ENCODE measurements at regions not wholly inside any gene's neighbourhood (a gene's known extent, or its start where the extent isn't known, plus 50 kb on each side); places are given as distances from the start of the nearest gene placed in this dataset.
"Not testable (repeated sequence)": the region's sequence is repeated elsewhere in the genome, so short reads cannot be mapped to it uniquely, and the experiment has no call there.

DNA sequence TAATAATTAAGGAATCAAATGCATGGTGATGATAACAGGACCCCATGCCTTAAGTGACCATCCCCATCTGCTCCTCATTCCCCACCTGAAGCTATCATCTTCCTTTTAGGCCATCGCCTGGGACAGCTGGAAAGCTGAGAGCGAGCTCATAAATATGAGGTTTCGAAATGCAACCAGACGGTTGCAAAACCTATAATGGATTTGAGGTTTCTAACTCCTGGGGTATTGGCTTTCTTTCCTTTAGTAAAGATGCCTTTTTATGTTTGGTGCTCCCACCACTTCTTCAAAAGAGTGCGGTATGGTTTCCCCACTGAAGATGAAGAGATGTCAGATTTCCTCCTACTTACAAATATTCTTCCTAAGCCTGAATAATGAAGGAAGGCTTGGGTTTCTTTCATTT lies 1589.5 kb upstream of the PIK3C3 start:
- no peak for DNase-seq (ENCODE audit: low read depth in 4 of 4, low spot score in 2 of 4)

GRCh38 chr18:40360558-40360957 lies 1594.5 kb upstream of the PIK3C3 start:
- DNase-seq (ENCODE audit: low read depth in 4 of 4, low spot score in 2 of 4) = no peak

DNA sequence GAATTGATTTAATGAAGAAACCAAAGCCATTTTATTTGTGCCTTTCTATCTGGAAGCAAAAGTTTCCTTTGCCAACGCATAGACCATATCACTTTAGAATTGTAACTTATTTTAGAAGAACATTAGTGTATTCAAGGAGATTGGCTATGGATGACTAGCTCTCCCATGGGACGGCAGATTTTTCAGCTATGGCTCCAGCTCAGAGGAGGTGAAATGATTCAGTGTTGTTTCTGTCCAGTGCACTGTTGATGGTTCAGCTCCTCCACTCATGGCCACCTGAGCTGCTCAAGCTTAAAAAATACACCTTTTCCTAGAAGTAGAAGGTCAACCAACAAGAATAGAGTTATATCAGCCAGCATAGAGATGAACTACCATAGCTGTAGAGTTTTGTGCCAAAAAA lies 1597.5 kb upstream of the PIK3C3 start:
- no peak for DNase-seq (ENCODE audit: low read depth in 4 of 4, low spot score in 2 of 4)

DNA sequence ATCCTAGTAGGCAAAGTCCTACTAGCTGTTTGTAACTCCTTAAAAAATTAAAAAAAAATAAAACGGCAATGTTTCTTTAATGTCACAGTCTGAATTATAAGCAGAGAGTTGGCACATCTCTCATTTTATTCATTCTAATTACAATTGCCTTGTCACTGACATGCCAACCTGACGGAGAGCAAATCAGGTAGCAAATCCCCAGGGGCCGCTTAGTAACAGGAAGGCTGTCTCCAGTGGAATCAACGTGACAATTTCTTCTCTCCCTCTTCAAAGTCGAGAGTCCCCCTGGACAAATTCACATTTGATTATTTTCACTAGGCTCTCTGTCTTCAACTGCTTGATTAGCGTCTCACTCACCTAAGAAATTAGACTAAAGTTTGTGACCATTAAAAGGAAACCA lies 1598.9 kb upstream of the PIK3C3 start:
- DNase-seq (ENCODE audit: low read depth in 4 of 4, low spot score in 2 of 4) = no peak

DNA sequence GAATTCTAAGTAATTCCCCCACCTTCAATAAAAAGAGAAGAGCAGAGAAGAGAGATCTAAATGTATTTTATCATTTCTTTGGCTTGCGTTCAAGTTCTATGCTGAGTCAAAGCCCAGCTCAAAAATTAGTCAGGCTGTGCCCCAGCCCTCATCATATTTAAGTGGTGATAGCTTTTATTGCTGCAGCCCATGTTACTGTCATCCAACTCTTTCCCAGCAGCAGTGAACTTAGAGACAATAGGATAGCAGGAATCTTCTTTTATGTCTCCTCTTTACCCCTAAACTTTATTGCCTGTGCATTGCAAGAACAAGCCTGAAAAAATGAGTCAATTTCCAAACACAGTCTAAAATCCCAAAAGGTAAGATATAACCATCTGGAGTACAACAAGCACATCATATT lies 1599.3 kb upstream of the PIK3C3 start:
- DNase-seq (ENCODE audit: low read depth in 4 of 4, low spot score in 2 of 4) = no peak

DNA sequence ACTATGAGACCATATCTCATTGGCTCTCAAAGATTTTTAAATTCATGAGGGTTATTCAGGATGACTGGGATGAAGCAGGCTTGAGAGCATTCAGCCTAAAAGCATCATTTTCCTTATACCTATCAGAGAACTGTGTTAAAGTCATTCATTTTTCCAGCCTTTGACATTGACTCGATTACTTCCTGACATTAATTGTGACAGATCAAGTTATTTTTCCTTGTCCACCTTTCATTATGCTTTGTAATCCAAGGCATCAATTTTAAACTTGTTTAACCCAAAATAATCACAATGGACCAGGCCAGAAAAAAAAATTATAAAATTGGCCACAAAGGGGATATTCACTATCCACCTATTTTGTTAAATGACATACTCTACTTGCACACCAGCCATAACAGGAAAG lies 1606.8 kb upstream of the PIK3C3 start:
- no peak for DNase-seq (ENCODE audit: low read depth in 4 of 4, low spot score in 2 of 4)

DNA sequence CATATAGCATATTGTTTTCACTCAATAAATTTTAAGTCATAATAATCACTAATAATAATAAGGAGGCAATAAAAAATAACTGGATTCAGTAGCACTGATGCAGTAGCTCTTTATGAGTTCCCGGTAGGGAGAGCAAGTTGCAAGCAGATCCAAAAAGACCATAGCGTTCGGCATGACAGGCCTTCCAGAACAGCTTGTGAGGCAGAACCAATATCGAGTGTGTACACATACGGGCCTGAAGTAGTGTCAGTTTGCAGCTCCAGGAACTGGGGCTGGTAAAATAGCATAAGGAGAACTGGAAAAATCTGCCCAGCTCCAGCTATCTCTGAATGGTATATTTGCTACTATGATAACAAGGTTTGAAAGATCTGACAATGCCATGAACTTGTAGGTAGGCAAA lies 1607.8 kb upstream of the PIK3C3 start:
- DNase-seq (ENCODE audit: low read depth in 4 of 4, low spot score in 2 of 4) = no peak

- no peak for DNase-seq (ENCODE audit: low read depth in 4 of 4, low spot score in 2 of 4)
These were observed 1608.9 kb upstream of the PIK3C3 start for GRCh38 chr18:40346146-40346545.

DNA sequence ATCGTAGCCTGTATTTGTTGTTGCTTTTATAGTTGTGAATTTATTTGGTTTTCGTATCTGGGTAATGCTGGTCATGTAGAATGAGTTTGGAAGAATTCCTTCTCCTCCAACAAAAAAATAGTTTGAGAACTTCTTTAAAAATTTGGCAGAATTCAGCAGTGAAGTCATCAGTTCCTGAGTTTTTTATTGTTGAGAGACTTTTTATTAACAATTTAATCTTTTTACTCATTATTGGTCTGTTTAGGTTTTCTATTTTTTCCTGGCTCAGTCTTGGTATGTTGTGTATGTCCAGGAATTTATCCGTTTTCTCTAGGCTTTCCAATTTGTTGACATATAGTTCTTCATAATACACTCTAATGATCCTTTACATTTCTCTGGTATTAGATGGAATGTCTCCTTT lies 1613.3 kb upstream of the PIK3C3 start:
- DNase-seq (ENCODE audit: low read depth in 4 of 4, low spot score in 2 of 4) = no peak

DNA sequence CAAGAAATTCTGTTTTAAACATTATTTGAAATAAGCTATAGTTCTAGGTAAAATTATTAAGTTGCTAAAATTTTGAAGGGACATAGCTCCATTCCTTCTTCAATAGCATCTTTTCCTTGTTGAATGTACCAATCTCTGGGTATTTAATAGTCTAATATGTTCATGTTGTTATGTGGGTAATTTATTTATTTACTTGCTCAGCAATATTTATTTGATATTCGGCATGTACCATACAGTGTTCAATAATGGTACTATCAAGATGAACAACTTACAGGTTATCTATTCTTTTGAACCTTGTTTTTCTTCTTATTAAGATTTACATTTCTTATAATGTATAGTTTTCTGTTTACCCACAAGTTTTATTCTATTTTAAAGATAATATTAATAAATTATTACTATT lies 1616.8 kb upstream of the PIK3C3 start:
- DNase-seq (ENCODE audit: low read depth in 4 of 4, low spot score in 2 of 4) = no peak

DNA sequence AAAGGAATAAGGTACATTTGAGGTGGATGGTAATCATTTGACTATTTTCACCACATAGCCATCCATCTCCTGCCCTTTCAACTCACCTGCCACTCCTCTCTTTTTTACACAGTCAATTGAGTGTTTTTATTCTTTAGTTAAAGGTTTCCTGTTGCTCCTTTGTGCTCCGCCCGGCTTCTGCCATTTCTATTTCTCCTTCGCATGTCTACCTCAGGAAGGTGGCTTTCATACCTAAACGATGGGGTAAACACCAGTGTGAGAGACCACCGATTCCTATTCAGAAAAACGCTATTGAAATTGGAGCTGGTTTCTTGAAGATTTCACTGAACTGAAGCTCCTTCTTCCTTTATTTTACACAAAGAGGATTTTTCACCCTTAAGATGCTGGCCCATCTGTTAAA lies 1628.0 kb upstream of the PIK3C3 start:
- no peak for DNase-seq (ENCODE audit: low read depth in 4 of 4, low spot score in 2 of 4)

DNA sequence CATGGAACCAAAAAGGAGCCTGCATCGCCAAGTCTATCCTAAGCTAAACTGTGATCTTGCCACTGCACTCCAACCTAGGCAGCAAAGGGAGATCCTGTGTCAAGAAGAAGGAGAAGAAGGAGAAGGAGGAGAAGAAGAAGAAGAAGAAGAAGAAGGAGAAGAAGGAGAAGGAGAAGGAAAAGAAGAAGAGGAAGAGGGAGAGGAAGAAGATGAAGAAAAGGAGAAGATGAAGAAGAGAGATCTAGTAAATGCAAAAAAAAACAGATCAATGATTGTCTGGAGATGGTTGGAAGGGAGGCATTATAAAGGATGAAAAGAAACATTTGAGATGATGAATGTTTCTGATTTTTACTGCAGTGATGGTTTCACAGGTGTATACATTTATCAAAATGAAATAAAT lies 1629.0 kb upstream of the PIK3C3 start:
- no peak for DNase-seq (ENCODE audit: low read depth in 4 of 4, low spot score in 2 of 4)

DNA sequence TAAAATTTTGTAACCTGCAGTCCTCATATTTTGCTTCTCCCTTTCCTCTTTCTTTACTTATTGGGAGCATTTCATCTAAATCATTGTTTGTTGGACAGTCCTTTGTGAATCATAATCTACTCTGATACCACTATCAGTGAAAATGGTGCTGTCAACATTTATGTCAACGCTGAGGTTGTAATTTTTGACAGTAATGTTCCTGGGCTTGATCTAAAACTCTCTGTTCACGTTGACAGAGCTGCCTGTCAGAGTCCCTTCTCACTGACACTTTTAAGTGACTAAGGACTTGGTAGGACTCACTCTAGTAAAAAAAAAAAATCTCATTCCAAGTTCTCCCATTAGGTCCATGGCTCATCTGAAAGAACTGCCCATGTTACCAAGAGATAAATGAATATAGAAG lies 1640.8 kb upstream of the PIK3C3 start:
- no peak for DNase-seq (ENCODE audit: low read depth in 4 of 4, low spot score in 2 of 4)

GRCh38 chr18:40313030-40313642 lies 1641.9 kb upstream of the PIK3C3 start:
- no peak for DNase-seq (ENCODE audit: low read depth in 4 of 4, low spot score in 2 of 4)

GRCh38 chr18:40307627-40308026 lies 1647.4 kb upstream of the PIK3C3 start:
- DNase-seq (ENCODE audit: low read depth in 4 of 4, low spot score in 2 of 4) = no peak

- DNase-seq (ENCODE audit: low read depth in 4 of 4, low spot score in 2 of 4) = no peak
These were observed 1658.2 kb upstream of the PIK3C3 start for GRCh38 chr18:40296717-40297413.

GRCh38 chr18:40292985-40293710 lies 1661.9 kb upstream of the PIK3C3 start:
- DNase-seq (ENCODE audit: low read depth in 4 of 4, low spot score in 2 of 4) = no peak

GRCh38 chr18:40283560-40283959 lies 1671.5 kb upstream of the PIK3C3 start:
- no peak for DNase-seq (ENCODE audit: low read depth in 4 of 4, low spot score in 2 of 4)

DNA sequence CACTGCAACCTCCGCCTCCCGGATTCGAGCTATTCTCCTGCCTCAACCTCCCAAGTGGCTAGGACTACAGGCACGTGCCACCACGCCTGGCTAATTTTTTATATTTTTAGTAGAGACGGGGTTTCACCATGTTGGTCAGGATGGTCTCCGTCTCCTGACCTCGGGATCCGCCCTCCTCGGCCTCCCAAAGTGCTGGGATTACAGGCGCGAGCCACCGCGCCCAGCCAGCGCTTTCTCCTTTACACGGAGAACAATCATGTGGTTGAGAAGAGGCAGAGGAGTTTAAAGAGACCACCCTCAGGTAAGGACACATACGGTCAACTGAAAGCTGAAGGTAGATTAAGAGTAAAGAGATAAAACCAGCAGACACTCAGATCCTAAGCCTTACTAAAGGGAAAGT lies 1673.7 kb upstream of the PIK3C3 start:
- not testable (repeated sequence) for DNase-seq (ENCODE audit: low read depth in 4 of 4, low spot score in 2 of 4)

- no peak for DNase-seq (ENCODE audit: low read depth in 4 of 4, low spot score in 2 of 4)
These were observed 1680.3 kb upstream of the PIK3C3 start for GRCh38 chr18:40274618-40275196.

GRCh38 chr18:40272630-40273231 lies 1682.3 kb upstream of the PIK3C3 start:
- no peak for DNase-seq (ENCODE audit: low read depth in 4 of 4, low spot score in 2 of 4)

Measured in left renal cortex interstitium (tissue), 4 donors.